Suprapubic skin (tissue), 4 donors: ENCODE measurements at regions not wholly inside any gene's neighbourhood (a gene's known extent, or its start where the extent isn't known, plus 50 kb on each side); places are given as distances from the start of the nearest gene placed in this dataset.
"Not testable (repeated sequence)": the region's sequence is repeated elsewhere in the genome, so short reads cannot be mapped to it uniquely, and the experiment has no call there.

Experiments used
- DNase-seq, 2 donors: peaks; one replicate each; pipeline ENCODE4 v3.0.0-alpha.2; 2019; ENCODE audit warnings: low spot score in 2 of 2
- H3K27ac ChIP-seq: fragments of 200-600 bp; sonication (generic); one replicate; pipeline ENCODE4 v1.5.1; 2019
- H3K27me3 ChIP-seq: fragments of 200-600 bp; sonication (generic); one replicate; pipeline ENCODE4 v1.5.1; 2019
- H3K36me3 ChIP-seq: fragments of 200-600 bp; sonication (generic); one replicate; pipeline ENCODE4 v1.5.1; 2019
- H3K4me1 ChIP-seq: fragments of 200-600 bp; sonication (generic); one replicate; pipeline ENCODE4 v1.5.1; 2019
- H3K4me3 ChIP-seq: fragments of 200-600 bp; sonication (generic); one replicate; pipeline ENCODE4 v1.5.1; 2019; ENCODE audit warnings: mild to moderate bottlenecking
- H3K9me3 ChIP-seq: fragments of 200-600 bp; sonication (generic); one replicate; pipeline ENCODE4 v1.5.1; 2019
- CTCF ChIP-seq, 2 donors: fragments of 200-600 bp in 1 of 2; fragments of 450-650 bp in 1 of 2; sonication (generic) in 1 of 2; IDR thresholded peaks; one replicate each; pipeline ENCODE4 v1.5.1; 2016 to 2019; ENCODE audit warnings: antibody characterized with exemption in 2 of 2, mild to moderate bottlenecking in 1 of 2, moderate library complexity in 1 of 2
- EP300 ChIP-seq: sonication (generic); formaldehyde crosslinking; IDR thresholded peaks from one replicate; pipeline ENCODE4 v1.6.1; 2017; ENCODE audit warnings: antibody characterized with exemption
- POLR2A ChIP-seq, 2 donors: fragments of 450-650 bp; IDR thresholded peaks; one replicate each; pipeline ENCODE4 v1.6.1; 2017; ENCODE audit warnings: antibody characterized with exemption in 2 of 2, mild to moderate bottlenecking in 2 of 2, moderate library complexity in 2 of 2
- POLR2AphosphoS5 ChIP-seq, 3 donors: sonication (generic); formaldehyde crosslinking; IDR thresholded peaks; one replicate each; pipeline ENCODE4 v1.6.1; 2017; ENCODE audit warnings: antibody characterized with exemption in 3 of 3
- WGBS: methylation state at CpG from one replicate; pipeline ENCODE4 v1.1.5; 2018; 5-methylcytosine and 5-hydroxymethylcytosine counted together

- DNase-seq: no peak
- H3K27me3 ChIP-seq: no peaks in the 10 kb centered on the region
- H3K9me3 ChIP-seq: no peaks in the 10 kb centered on the region
- no peak for TF ChIP-seq POLR2AphosphoS5 (IDR thresholded peaks at IDR 0.05)
- no peak for TF ChIP-seq EP300
- TF ChIP-seq POLR2A (IDR thresholded peaks at IDR 0.05): no peak
- TF ChIP-seq CTCF (IDR thresholded peaks at IDR 0.05): no peak
- H3K36me3 ChIP-seq: no peaks in the 10 kb centered on the region
- WGBS: 33% methylated on average over 2 of the region's 2 CpGs
- no peak overlapping the region for H3K4me3 ChIP-seq
- no peak overlapping the region for H3K27ac ChIP-seq
- H3K4me1 ChIP-seq: no peaks in the 10 kb centered on the region
Measured at GRCh38 chr4:120568731-120569130, 353.8 kb downstream of the PRDM5 start.

GRCh38 chr4:120561648-120562047, 360.9 kb downstream of the PRDM5 start:
- WGBS: 90% methylated on average over 2 of the region's 2 CpGs
- no peak for DNase-seq
- H3K9me3 ChIP-seq: peaks cover 8% of the 10 kb centered on the region
- no peak overlapping the region for H3K4me3 ChIP-seq
- no peaks in the 10 kb centered on the region for H3K4me1 ChIP-seq
- no peak for TF ChIP-seq POLR2A (IDR thresholded peaks at IDR 0.05)
- no peak for TF ChIP-seq EP300
- no peak for TF ChIP-seq POLR2AphosphoS5 (IDR thresholded peaks at IDR 0.05)
- no peak for TF ChIP-seq CTCF (IDR thresholded peaks at IDR 0.05)
- no peak overlapping the region for H3K27ac ChIP-seq
- no peaks in the 10 kb centered on the region for H3K36me3 ChIP-seq
- H3K27me3 ChIP-seq: no peaks in the 10 kb centered on the region

GRCh38 chr4:120557372-120557771, 365.2 kb downstream of the PRDM5 start:
- no peak overlapping the region for H3K4me3 ChIP-seq
- no peaks in the 10 kb centered on the region for H3K36me3 ChIP-seq
- H3K9me3 ChIP-seq: peaks cover 5% of the 10 kb centered on the region
- 89% methylated on average over 2 of the region's 2 CpGs for WGBS
- no peak for DNase-seq
- no peak for TF ChIP-seq POLR2AphosphoS5 (IDR thresholded peaks at IDR 0.05)
- TF ChIP-seq POLR2A (IDR thresholded peaks at IDR 0.05): no peak
- TF ChIP-seq EP300: no peak
- TF ChIP-seq CTCF (IDR thresholded peaks at IDR 0.05): no peak
- H3K27ac ChIP-seq: no peak overlapping the region
- no peaks in the 10 kb centered on the region for H3K27me3 ChIP-seq
- H3K4me1 ChIP-seq: no peaks in the 10 kb centered on the region

GRCh38 chr4:120555058-120555457, 367.5 kb downstream of the PRDM5 start:
- no peaks in the 10 kb centered on the region for H3K4me1 ChIP-seq
- no peak overlapping the region for H3K27ac ChIP-seq
- no peak overlapping the region for H3K4me3 ChIP-seq
- no peak for DNase-seq
- no peaks in the 10 kb centered on the region for H3K9me3 ChIP-seq
- TF ChIP-seq EP300 (no peak), CTCF (IDR thresholded peaks at IDR 0.05) (no peak), POLR2A (IDR thresholded peaks at IDR 0.05) (no peak), POLR2AphosphoS5 (IDR thresholded peaks at IDR 0.05) (no peak)
- no peaks in the 10 kb centered on the region for H3K27me3 ChIP-seq
- whole genome bisulfite sequencing: 70% methylated on average over 2 of the region's 2 CpGs
- no peaks in the 10 kb centered on the region for H3K36me3 ChIP-seq

GRCh38 chr4:120554086-120554485, 368.4 kb downstream of the PRDM5 start:
- 87% methylated on average over 3 of the region's 3 CpGs for WGBS
- Histone ChIP-seq H3K9me3 (no peaks in the 10 kb centered on the region), H3K4me1 (no peaks in the 10 kb centered on the region), H3K27me3 (no peaks in the 10 kb centered on the region), H3K36me3 (no peaks in the 10 kb centered on the region), H3K4me3 (no peak overlapping the region), H3K27ac (no peak overlapping the region)
- no peak for TF ChIP-seq CTCF (IDR thresholded peaks at IDR 0.05)
- TF ChIP-seq POLR2A (IDR thresholded peaks at IDR 0.05): no peak
- DNase-seq: no peak

- H3K27me3 ChIP-seq, H3K4me3 ChIP-seq, DNase-seq, H3K27ac ChIP-seq, H3K36me3 ChIP-seq, H3K4me1 ChIP-seq, H3K9me3 ChIP-seq: not testable (repeated sequence)
- 95% methylated on average over 4 of the region's 30 CpGs for WGBS
Measured at GRCh38 chr4:120550624-120551220, 371.8 kb downstream of the PRDM5 start.
